LNCAP (cell line): ENCODE measurements at regions not wholly inside any gene's neighbourhood (a gene's known extent, or its start where the extent isn't known, plus 50 kb on each side); places are given as distances from the start of the nearest gene placed in this dataset.

Experiments used
- TF ChIP-seq, protein P1 (sequence below): fragments of 450-650 bp; IDR thresholded peaks from 2 replicates; pipeline ENCODE4 v1.5.1; 2017; ENCODE audit warnings: mild to moderate bottlenecking

GRCh38 chr6:3900744-3901336, 51.7 kb downstream of the FAM50B start:
- TF ChIP-seq, protein P1, sequence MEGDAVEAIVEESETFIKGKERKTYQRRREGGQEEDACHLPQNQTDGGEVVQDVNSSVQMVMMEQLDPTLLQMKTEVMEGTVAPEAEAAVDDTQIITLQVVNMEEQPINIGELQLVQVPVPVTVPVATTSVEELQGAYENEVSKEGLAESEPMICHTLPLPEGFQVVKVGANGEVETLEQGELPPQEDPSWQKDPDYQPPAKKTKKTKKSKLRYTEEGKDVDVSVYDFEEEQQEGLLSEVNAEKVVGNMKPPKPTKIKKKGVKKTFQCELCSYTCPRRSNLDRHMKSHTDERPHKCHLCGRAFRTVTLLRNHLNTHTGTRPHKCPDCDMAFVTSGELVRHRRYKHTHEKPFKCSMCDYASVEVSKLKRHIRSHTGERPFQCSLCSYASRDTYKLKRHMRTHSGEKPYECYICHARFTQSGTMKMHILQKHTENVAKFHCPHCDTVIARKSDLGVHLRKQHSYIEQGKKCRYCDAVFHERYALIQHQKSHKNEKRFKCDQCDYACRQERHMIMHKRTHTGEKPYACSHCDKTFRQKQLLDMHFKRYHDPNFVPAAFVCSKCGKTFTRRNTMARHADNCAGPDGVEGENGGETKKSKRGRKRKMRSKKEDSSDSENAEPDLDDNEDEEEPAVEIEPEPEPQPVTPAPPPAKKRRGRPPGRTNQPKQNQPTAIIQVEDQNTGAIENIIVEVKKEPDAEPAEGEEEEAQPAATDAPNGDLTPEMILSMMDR = no peak

DNA sequence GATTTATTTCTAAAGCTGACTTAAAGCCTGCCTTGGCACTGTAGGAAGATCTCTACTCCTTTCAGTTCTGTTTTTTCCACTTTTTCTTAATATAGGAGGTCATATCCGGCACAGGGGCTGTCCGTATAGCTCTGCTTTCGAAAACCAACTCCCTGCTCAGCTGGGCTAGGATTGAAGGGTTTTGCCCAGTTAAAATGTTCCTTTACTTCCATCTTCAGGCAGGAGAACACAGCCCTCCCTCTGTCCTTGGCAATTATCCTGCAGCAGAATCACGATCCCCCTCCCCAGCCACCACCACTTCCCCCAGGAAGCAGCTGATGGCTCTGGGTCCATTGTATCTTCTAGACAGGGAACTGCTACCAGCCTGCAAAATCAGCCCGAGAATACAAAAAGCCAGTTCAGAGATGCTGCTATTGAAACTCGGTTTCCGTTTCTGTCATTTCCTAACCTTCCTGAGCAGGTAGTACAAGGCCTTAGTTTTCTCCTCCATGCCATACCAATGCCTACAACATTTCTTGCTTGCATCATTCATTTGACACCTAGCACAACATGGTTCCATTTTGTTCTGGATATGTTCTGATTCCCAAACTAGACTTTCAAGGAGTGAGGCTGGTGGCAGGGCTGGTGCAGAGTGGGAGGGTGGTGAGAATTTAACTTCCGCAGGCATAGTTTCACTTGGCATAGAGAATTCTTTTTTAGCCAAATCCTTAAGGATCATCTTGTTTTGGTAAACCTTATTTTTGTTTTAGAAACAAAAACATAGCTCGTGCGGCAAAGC, 53.9 kb downstream of the FAM50B start:
- TF ChIP-seq, protein P1 = no peak

- TF ChIP-seq, protein P1 = no peak
Observed at GRCh38 chr6:3904518-3904917, 55.3 kb downstream of the FAM50B start.

- TF ChIP-seq, protein P1 = no peak
Observed at GRCh38 chr6:3905945-3906845, 57.0 kb downstream of the FAM50B start.

DNA sequence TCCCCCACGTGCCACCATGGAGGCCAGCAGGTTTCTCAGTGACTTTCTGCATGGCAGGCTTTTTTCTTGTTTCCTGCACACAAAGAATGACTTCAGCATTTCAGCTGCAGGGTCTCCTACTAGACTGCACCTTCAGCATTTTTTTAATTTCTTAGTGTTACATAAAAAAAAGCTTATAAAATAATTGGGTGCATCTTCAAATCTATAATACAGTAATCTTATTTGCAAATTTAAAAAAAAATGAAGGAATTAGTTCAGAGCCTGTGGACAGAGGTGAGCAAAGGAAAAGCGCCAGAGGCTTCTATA, 57.6 kb downstream of the FAM50B start:
- TF ChIP-seq, protein P1 = no peak

DNA sequence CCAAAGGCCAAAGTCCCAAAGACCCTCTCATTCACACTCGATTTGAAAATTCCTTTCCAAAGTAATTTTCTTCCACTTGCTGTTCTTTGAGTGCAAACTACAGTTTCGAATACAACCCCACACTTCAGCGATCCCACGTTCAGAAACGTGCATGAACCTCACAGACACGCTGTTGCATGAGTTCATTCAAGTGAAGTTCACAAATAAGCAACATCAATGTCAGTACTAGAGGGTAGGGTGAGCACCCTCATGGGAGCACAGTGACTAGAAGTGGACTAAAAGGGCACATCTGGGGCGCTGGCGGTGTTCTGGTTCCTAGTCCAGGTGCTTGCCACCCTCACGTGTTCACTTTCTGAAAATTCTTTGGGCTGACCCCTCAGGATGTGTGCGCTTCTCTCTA, 59.0 kb downstream of the FAM50B start:
- TF ChIP-seq, protein P1 = no peak

GRCh38 chr6:3908961-3909360, 59.8 kb downstream of the FAM50B start:
- TF ChIP-seq, protein P1 = no peak
